ENCODE measurements at regions not wholly inside any gene's neighbourhood (a gene's known extent, or its start where the extent isn't known, plus 50 kb on each side); places are given as distances from the start of the nearest gene placed in this dataset.
"Not testable (repeated sequence)": the region's sequence is repeated elsewhere in the genome, so short reads cannot be mapped to it uniquely, and the experiment has no call there.

- intact Hi-C loops (cut with DNase I): no loop called here
- H3K9me3 ChIP-seq: no peaks in the 10 kb centered on the region
These were observed 341.3 kb upstream of the TMPRSS15 start for GRCh38 chr21:18744840-18745239.

GRCh38 chr21:18752894-18753293 is 349.3 kb upstream of the TMPRSS15 start:
- H3K9me3 ChIP-seq; intact Hi-C loops (cut with DNase I); H3K27me3 ChIP-seq; DNase-seq (ENCODE audit: low spot score in 2 of 2); H3K36me3 ChIP-seq; H3K4me1 ChIP-seq; H3K27ac ChIP-seq; H3K4me3 ChIP-seq: not testable (repeated sequence)

More at GRCh38 chr21:18744840-18745239, 341.3 kb upstream of the TMPRSS15 start:
- Histone ChIP-seq H3K27me3 (no peaks in the 10 kb centered on the region), H3K27ac (no peak overlapping the region), H3K36me3 (no peaks in the 10 kb centered on the region), H3K4me1 (no peaks in the 10 kb centered on the region), H3K4me3 (no peak overlapping the region)
- no peak for TF ChIP-seq CTCF (IDR thresholded peaks at IDR 0.05)
- no peak for DNase-seq (ENCODE audit: low spot score in 2 of 2)

GRCh38 chr21:18756272-18756671 is 352.7 kb upstream of the TMPRSS15 start:
- H3K4me3 ChIP-seq; H3K36me3 ChIP-seq; H3K27me3 ChIP-seq; H3K4me1 ChIP-seq; H3K9me3 ChIP-seq; intact Hi-C loops (cut with DNase I); H3K27ac ChIP-seq; DNase-seq (ENCODE audit: low spot score in 2 of 2): not testable (repeated sequence)

GRCh38 chr21:18759267-18759666 is 355.7 kb upstream of the TMPRSS15 start:
- H3K4me3 ChIP-seq: no peak overlapping the region
- no peaks in the 10 kb centered on the region for H3K27me3 ChIP-seq
- no peak for TF ChIP-seq CTCF (IDR thresholded peaks at IDR 0.05)
- intact Hi-C loops (cut with DNase I): no loop called here
- no peak overlapping the region for H3K27ac ChIP-seq
- H3K4me1 ChIP-seq: no peaks in the 10 kb centered on the region
- H3K9me3 ChIP-seq: no peaks in the 10 kb centered on the region
- DNase-seq (ENCODE audit: low spot score in 2 of 2): no peak
- no peaks in the 10 kb centered on the region for H3K36me3 ChIP-seq

GRCh38 chr21:18759751-18760161 is 356.2 kb upstream of the TMPRSS15 start:
- no peak overlapping the region for H3K4me3 ChIP-seq
- no peaks in the 10 kb centered on the region for H3K4me1 ChIP-seq
- no peaks in the 10 kb centered on the region for H3K27me3 ChIP-seq
- H3K9me3 ChIP-seq: no peaks in the 10 kb centered on the region
- DNase-seq (ENCODE audit: low spot score in 2 of 2): no peak
- no peaks in the 10 kb centered on the region for H3K36me3 ChIP-seq
- no peak overlapping the region for H3K27ac ChIP-seq
- no peak for TF ChIP-seq CTCF (IDR thresholded peaks at IDR 0.05)
- intact Hi-C loops (cut with DNase I): no loop called here

GRCh38 chr21:18760247-18760646 is 356.7 kb upstream of the TMPRSS15 start:
- intact Hi-C loops (cut with DNase I): no loop called here
- DNase-seq (ENCODE audit: low spot score in 2 of 2): no peak
- Histone ChIP-seq H3K4me3 (no peak overlapping the region), H3K9me3 (no peaks in the 10 kb centered on the region), H3K27me3 (no peaks in the 10 kb centered on the region), H3K36me3 (no peaks in the 10 kb centered on the region), H3K27ac (no peak overlapping the region), H3K4me1 (no peaks in the 10 kb centered on the region)
- no peak for TF ChIP-seq CTCF (IDR thresholded peaks at IDR 0.05)

GRCh38 chr21:18764720-18765119 is 361.1 kb upstream of the TMPRSS15 start:
- no peak for TF ChIP-seq CTCF (IDR thresholded peaks at IDR 0.05)
- no peak overlapping the region for H3K4me3 ChIP-seq
- H3K9me3 ChIP-seq: no peaks in the 10 kb centered on the region
- no peaks in the 10 kb centered on the region for H3K27me3 ChIP-seq
- no peak overlapping the region for H3K27ac ChIP-seq
- no peaks in the 10 kb centered on the region for H3K4me1 ChIP-seq
- intact Hi-C loops (cut with DNase I): no loop called here
- no peak for DNase-seq (ENCODE audit: low spot score in 2 of 2)
- no peaks in the 10 kb centered on the region for H3K36me3 ChIP-seq
